ENCODE measurements at regions not wholly inside any gene's neighbourhood (a gene's known extent, or its start where the extent isn't known, plus 50 kb on each side); places are given as distances from the start of the nearest gene placed in this dataset.

GRCh38 chr2:16962505-16962904, 296.9 kb upstream of the CYRIA start:
- TF ChIP-seq SUZ12 (IDR thresholded peaks at IDR 0.05; ENCODE audit: extremely low read depth, insufficient read depth, insufficient read length) (no peak), YY1 (IDR thresholded peaks at IDR 0.05; ENCODE audit: insufficient read depth, insufficient read length) (no peak)

All from NT2/D1 (cell line).